OCI-LY1 (cell line): ENCODE measurements at regions not wholly inside any gene's neighbourhood (a gene's known extent, or its start where the extent isn't known, plus 50 kb on each side); places are given as distances from the start of the nearest gene placed in this dataset.

Source experiments
- H2AFZ ChIP-seq: fragments of 200-600 bp; sonication (generic), shearing (Covaris generic); 2 replicates; pipeline ENCODE4 v1.6.0; 2014; ENCODE audit warnings: antibody characterized with exemption, mild to moderate bottlenecking, low read length
- H3F3A ChIP-seq: fragments of 200-600 bp; sonication (generic), shearing (Covaris generic); 2 replicates; pipeline ENCODE4 v1.6.0; 2014; ENCODE audit warnings: mild to moderate bottlenecking, antibody characterized with exemption, low read length, moderate library complexity; ENCODE audit not compliant: insufficient read depth
- H3K27ac ChIP-seq: fragments of 200-600 bp; sonication (generic); 2 replicates; pipeline ENCODE4 v1.5.1; 2014; ENCODE audit warnings: low read length, mixed run types, mild to moderate bottlenecking, low read depth; ENCODE audit not compliant: poor library complexity, severe bottlenecking
- H3K27me3 ChIP-seq: fragments of 200-600 bp; sonication (generic); 2 replicates; pipeline ENCODE4 v1.6.0; 2014; ENCODE audit warnings: antibody characterized with exemption, mild to moderate bottlenecking, low read length, moderate library complexity; ENCODE audit not compliant: insufficient read depth
- H3K36me3 ChIP-seq: fragments of 200-600 bp; sonication (generic); 2 replicates; pipeline ENCODE4 v1.6.1; 2014; ENCODE audit warnings: mild to moderate bottlenecking, antibody characterized with exemption, low read length, moderate library complexity, mixed read lengths; ENCODE audit not compliant: insufficient read depth
- H3K4me1 ChIP-seq: fragments of 200-600 bp; sonication (generic); 2 replicates; pipeline ENCODE4 v1.5.1; 2014; ENCODE audit warnings: mild to moderate bottlenecking, low read length, moderate library complexity; ENCODE audit not compliant: insufficient read depth, severe bottlenecking
- H3K4me2 ChIP-seq: fragments of 200-600 bp; sonication (generic), shearing (Covaris generic); 2 replicates; pipeline ENCODE4 v1.6.1; 2014; ENCODE audit warnings: low read length
- H3K4me3 ChIP-seq: fragments of 200-600 bp; sonication (generic); 2 replicates; pipeline ENCODE4 v1.5.1; 2014; ENCODE audit warnings: low read length, low read depth, mild to moderate bottlenecking, mixed read lengths; ENCODE audit not compliant: poor library complexity, severe bottlenecking
- H3K79me2 ChIP-seq: fragments of 200-600 bp; shearing (Covaris generic); 2 replicates; pipeline ENCODE4 v1.6.1; 2016; ENCODE audit warnings: mixed run types, low read length, mixed read lengths; ENCODE audit not compliant: insufficient read depth
- H3K9ac ChIP-seq: fragments of 200-600 bp; sonication (generic), shearing (Covaris generic); 2 replicates; pipeline ENCODE4 v1.6.1; 2014; ENCODE audit warnings: mild to moderate bottlenecking, low read length, mixed read lengths
- H3K9me2 ChIP-seq: fragments of 200-600 bp; sonication (generic), shearing (Covaris generic); 2 replicates; pipeline ENCODE4 v1.6.1; 2014; ENCODE audit warnings: low read depth, mild to moderate bottlenecking, low read length, mixed read lengths
- H3K9me3 ChIP-seq: fragments of 200-600 bp; shearing (Covaris generic); 2 replicates; pipeline ENCODE4 v1.6.1; 2014; ENCODE audit warnings: low read length, mixed read lengths
- H4K20me1 ChIP-seq: fragments of 200-600 bp; sonication (generic), shearing (Covaris generic); 2 replicates; pipeline ENCODE4 v1.6.0; 2016; ENCODE audit warnings: mild to moderate bottlenecking, low read length; ENCODE audit not compliant: insufficient read depth
- CTCF ChIP-seq: fragments of 200-600 bp; sonication (generic), shearing (Covaris generic); IDR thresholded peaks from 2 replicates; pipeline ENCODE4 v1.5.1; 2017; ENCODE audit warnings: mild to moderate bottlenecking, antibody characterized with exemption, low read length, moderate library complexity, mixed read lengths
- EZH2 ChIP-seq: fragments of 200-600 bp; sonication (generic), shearing (Covaris generic); IDR thresholded peaks from 2 replicates; pipeline ENCODE4 v1.8.0; 2017; ENCODE audit warnings: borderline replicate concordance, mixed run types, mild to moderate bottlenecking, antibody characterized with exemption, low read length, moderate library complexity, mixed read lengths

DNA sequence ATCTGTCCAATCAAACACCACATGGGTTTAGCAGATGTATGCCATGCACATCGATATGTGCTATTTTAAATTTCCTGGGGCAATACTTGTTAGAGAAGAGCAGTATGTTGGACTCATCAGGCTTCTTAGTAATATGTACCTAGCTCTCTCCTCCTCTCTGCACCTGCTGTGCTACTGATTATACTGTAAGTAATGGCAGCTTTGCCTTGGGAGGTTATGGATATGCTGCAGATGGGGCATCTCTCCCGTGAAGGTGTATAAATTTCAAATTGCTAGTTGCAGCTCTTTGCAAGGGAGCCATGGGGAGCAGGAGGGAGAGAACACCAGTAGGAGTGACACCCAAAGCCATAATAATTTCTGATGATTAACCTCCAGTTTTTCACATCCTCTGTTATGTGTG, 101.5 kb downstream of the SPATA31D1 start:
- Histone ChIP-seq H3K9me2 (no peaks in the 10 kb centered on the region), H3K9ac (no peak overlapping the region), H3K27me3 (no peaks in the 10 kb centered on the region), H3F3A (no peaks in the 10 kb centered on the region), H3K4me2 (no peak overlapping the region), H4K20me1 (no peaks in the 10 kb centered on the region), H3K36me3 (no peaks in the 10 kb centered on the region), H3K79me2 (no peaks in the 10 kb centered on the region), H3K27ac (peak overlapping the region; percentile 93), H3K4me3 (no peak overlapping the region), H3K4me1 (peaks cover 53% of the 10 kb centered on the region), H2AFZ (no peak overlapping the region), H3K9me3 (no peaks in the 10 kb centered on the region)
- no peak for TF ChIP-seq CTCF
- no peak for TF ChIP-seq EZH2

DNA sequence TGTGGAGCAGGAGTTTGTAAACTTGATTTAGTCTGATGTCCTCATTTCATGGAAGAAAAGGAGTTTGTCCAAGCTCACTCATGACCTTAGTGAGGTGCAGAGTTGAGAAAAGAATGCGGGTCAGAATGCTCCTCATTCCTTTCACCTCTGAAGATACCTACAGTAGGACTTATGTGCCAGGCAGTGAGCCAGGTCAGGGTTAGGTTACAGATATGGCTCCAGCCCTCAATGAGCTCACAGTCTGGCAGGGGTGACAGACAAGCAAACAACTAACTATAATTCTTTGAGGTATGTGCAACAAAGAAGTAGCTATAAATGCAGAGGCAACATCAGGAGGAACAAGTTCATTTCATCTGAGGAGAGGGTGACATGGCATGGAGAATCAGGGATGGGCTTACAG, 102.5 kb downstream of the SPATA31D1 start:
- Histone ChIP-seq H2AFZ (no peak overlapping the region), H4K20me1 (no peaks in the 10 kb centered on the region), H3K4me1 (peaks cover 54% of the 10 kb centered on the region), H3K9me3 (no peaks in the 10 kb centered on the region), H3K4me2 (peak overlapping the region; percentile 67), H3F3A (no peaks in the 10 kb centered on the region), H3K27ac (peak overlapping the region; percentile 93), H3K36me3 (no peaks in the 10 kb centered on the region), H3K9me2 (no peaks in the 10 kb centered on the region), H3K9ac (peak overlapping the region; percentile 51), H3K79me2 (no peaks in the 10 kb centered on the region), H3K27me3 (no peaks in the 10 kb centered on the region), H3K4me3 (peak overlapping the region; percentile 40)
- TF ChIP-seq CTCF = no peak
- no peak for TF ChIP-seq EZH2

- Histone ChIP-seq H2AFZ (no peak overlapping the region), H3K9ac (peak overlapping the region; percentile 51), H3K4me2 (peak overlapping the region; percentile 67)
Observed at GRCh38 chr9:82091610-82092009, 103.0 kb downstream of the SPATA31D1 start.

More at GRCh38 chr9:82091610-82092009, 103.0 kb downstream of the SPATA31D1 start:
- H3K9me2 ChIP-seq = no peaks in the 10 kb centered on the region
- peak overlapping the region; percentile 40 for H3K4me3 ChIP-seq
- TF ChIP-seq CTCF (no peak), EZH2 (no peak)
- peak overlapping the region; percentile 93 for H3K27ac ChIP-seq
- no peaks in the 10 kb centered on the region for H3K36me3 ChIP-seq
- no peaks in the 10 kb centered on the region for H3K79me2 ChIP-seq
- H3K9me3 ChIP-seq = no peaks in the 10 kb centered on the region
- H3K4me1 ChIP-seq = peaks cover 54% of the 10 kb centered on the region
- no peaks in the 10 kb centered on the region for H3F3A ChIP-seq
- no peaks in the 10 kb centered on the region for H3K27me3 ChIP-seq
- H4K20me1 ChIP-seq = no peaks in the 10 kb centered on the region
